LNCaP clone FGC (cell line): ENCODE measurements at regions not wholly inside any gene's neighbourhood (a gene's known extent, or its start where the extent isn't known, plus 50 kb on each side); places are given as distances from the start of the nearest gene placed in this dataset.

Source experiments
- DNase-seq: peaks from one replicate; pipeline ENCODE4 v3.0.0-alpha.2; 2011; ENCODE audit warnings: low read depth
- H3K4me3 ChIP-seq: 2 replicates; pipeline ENCODE4 v1.5.1; 2011; ENCODE audit warnings: mild to moderate bottlenecking, low read depth, low read length, control low read depth
- CTCF ChIP-seq: IDR thresholded peaks from 2 replicates; pipeline ENCODE4 v1.5.1; 2012; ENCODE audit warnings: mild to moderate bottlenecking; ENCODE audit not compliant: control insufficient read depth, insufficient read depth; ENCODE audit errors: extremely low read depth

GRCh38 chr5:89351222-89351621 is 468.2 kb upstream of the MEF2C start:
- H3K4me3 ChIP-seq = no peak overlapping the region
- TF ChIP-seq CTCF = no peak
- no peak for DNase-seq

GRCh38 chr5:89350684-89351083 is 467.7 kb upstream of the MEF2C start:
- no peak for TF ChIP-seq CTCF
- DNase-seq = no peak
- H3K4me3 ChIP-seq = no peak overlapping the region

- DNase-seq = no peak
- H3K4me3 ChIP-seq = no peak overlapping the region
- no peak for TF ChIP-seq CTCF
Measured at GRCh38 chr5:89349246-89349980, 466.4 kb upstream of the MEF2C start.

- no peak for DNase-seq
Measured at GRCh38 chr5:89346573-89346972, 463.6 kb upstream of the MEF2C start.

GRCh38 chr5:89343666-89344065 is 460.7 kb upstream of the MEF2C start:
- TF ChIP-seq CTCF = no peak
- DNase-seq = no peak
- H3K4me3 ChIP-seq = no peak overlapping the region

More at GRCh38 chr5:89346573-89346972, 463.6 kb upstream of the MEF2C start:
- no peak for TF ChIP-seq CTCF
- no peak overlapping the region for H3K4me3 ChIP-seq

GRCh38 chr5:89342106-89342876 is 459.3 kb upstream of the MEF2C start:
- no peak for DNase-seq
- TF ChIP-seq CTCF = no peak
- no peak overlapping the region for H3K4me3 ChIP-seq
